GM19455 (cell line): ENCODE measurements at regions not wholly inside any gene's neighbourhood (a gene's known extent, or its start where the extent isn't known, plus 50 kb on each side); places are given as distances from the start of the nearest gene placed in this dataset.

ENCODE experiments used
- ATAC-seq: cut with Tn5 transposase; IDR thresholded peaks from one replicate; pipeline ENCODE4 v1.9.1; 2021; ENCODE audit not compliant: unreplicated experiment

GRCh38 chr2:118791483-118791882 lies 56.0 kb downstream of the EN1 start:
- ATAC-seq: no peak

GRCh38 chr2:118786746-118787145 lies 60.7 kb downstream of the EN1 start:
- no peak for ATAC-seq

- ATAC-seq: no peak
Measured at GRCh38 chr2:118784860-118785259, 62.6 kb downstream of the EN1 start.

GRCh38 chr2:118779362-118779761 lies 68.1 kb downstream of the EN1 start:
- ATAC-seq: no peak

- no peak for ATAC-seq
Measured at GRCh38 chr2:118774458-118775133, 72.9 kb downstream of the EN1 start.

- no peak for ATAC-seq
Measured at GRCh38 chr2:118773826-118774225, 73.6 kb downstream of the EN1 start.

- ATAC-seq: no peak
Measured at GRCh38 chr2:118772487-118773200, 74.8 kb downstream of the EN1 start.

- no peak for ATAC-seq
Measured at GRCh38 chr2:118769707-118770400, 77.6 kb downstream of the EN1 start.

GRCh38 chr2:118766871-118767270 lies 80.6 kb downstream of the EN1 start:
- ATAC-seq: no peak

- ATAC-seq: no peak
Measured at GRCh38 chr2:118764855-118765254, 82.6 kb downstream of the EN1 start.

GRCh38 chr2:118763797-118764196 lies 83.7 kb downstream of the EN1 start:
- ATAC-seq: no peak

GRCh38 chr2:118762290-118762689 lies 85.2 kb downstream of the EN1 start:
- no peak for ATAC-seq

- ATAC-seq: no peak
Measured at GRCh38 chr2:118761771-118762170, 85.7 kb downstream of the EN1 start.

- no peak for ATAC-seq
Measured at GRCh38 chr2:118755901-118756300, 91.5 kb downstream of the EN1 start.

- no peak for ATAC-seq
Measured at GRCh38 chr2:118755384-118755783, 92.1 kb downstream of the EN1 start.

- ATAC-seq: no peak
Measured at GRCh38 chr2:118752762-118753429, 94.6 kb downstream of the EN1 start.

GRCh38 chr2:118750959-118751565 lies 96.4 kb downstream of the EN1 start:
- no peak for ATAC-seq

- ATAC-seq: no peak
Measured at GRCh38 chr2:118748245-118748885, 99.1 kb downstream of the EN1 start.

- no peak for ATAC-seq
Measured at GRCh38 chr2:118747637-118748036, 99.8 kb downstream of the EN1 start.

- ATAC-seq: no peak
Measured at GRCh38 chr2:118747066-118747465, 100.4 kb downstream of the EN1 start.
